ENCODE measurements at regions not wholly inside any gene's neighbourhood (a gene's known extent, or its start where the extent isn't known, plus 50 kb on each side); places are given as distances from the start of the nearest gene placed in this dataset.

DNA sequence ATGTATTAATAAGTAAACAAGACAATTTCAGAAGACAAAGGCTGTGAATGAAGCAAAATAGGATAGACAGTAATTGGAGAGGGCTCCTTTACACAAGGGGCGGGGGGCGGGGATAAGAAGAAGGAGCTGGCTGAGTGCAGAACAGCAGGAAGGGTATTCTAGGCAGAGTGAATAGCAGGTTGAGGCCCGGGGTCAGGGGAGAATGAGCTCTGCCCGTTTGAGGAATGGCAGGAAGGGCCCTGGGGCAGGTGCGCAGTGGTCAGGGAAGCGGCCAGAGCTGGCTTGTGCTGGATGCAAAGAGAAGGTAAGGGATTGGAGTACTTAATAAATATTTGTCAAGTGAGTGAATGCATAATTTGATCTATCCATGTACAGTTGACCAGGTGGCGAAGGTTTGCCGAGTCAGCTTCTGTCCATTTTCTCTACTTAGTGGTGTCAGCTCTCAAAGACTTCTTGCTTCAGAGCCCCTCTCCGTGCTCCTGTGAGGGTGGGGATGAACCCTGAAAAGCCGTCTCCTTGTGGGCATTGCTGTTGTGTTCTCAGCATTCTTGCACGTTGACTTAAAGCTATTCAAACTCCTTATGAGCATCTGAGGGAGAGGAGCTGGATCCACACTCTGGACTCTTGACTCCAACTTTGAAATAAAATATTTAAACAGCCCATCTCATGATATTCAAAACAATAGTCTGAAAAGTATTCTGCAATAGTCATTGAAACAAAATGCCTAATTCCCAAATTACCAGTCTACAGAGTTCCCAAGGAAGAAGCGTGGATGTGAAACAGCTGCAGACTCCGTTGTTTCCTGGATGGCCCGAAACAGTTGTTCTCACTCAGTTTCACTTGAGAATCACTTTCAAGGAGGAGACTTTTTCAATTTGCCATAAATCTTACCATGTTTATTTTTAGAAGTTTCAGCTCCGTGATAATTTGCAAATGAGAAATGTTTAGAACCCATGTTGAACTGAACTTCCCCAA is 105.1 kb downstream of the EDN3 start:
- no peak for TF ChIP-seq CTCF (IDR thresholded peaks at IDR 0.05; ENCODE audit: unreplicated experiment)
- Mint-ChIP-seq H3K4me1 (ENCODE audit: unreplicated experiment) (peaks cover 4% of the 10 kb centered on the region), H3K27me3 (ENCODE audit: unreplicated experiment) (peaks cover 1% of the 10 kb centered on the region), H3K36me3 (ENCODE audit: low read depth, unreplicated experiment) (no peaks in the 10 kb centered on the region), H3K27ac (ENCODE audit: unreplicated experiment) (no peak overlapping the region), H3K4me3 (ENCODE audit: unreplicated experiment) (no peak overlapping the region), H3K9me3 (ENCODE audit: unreplicated experiment) (no peaks in the 10 kb centered on the region)
- DNase-seq (ENCODE audit: low spot score): no peak

DNA sequence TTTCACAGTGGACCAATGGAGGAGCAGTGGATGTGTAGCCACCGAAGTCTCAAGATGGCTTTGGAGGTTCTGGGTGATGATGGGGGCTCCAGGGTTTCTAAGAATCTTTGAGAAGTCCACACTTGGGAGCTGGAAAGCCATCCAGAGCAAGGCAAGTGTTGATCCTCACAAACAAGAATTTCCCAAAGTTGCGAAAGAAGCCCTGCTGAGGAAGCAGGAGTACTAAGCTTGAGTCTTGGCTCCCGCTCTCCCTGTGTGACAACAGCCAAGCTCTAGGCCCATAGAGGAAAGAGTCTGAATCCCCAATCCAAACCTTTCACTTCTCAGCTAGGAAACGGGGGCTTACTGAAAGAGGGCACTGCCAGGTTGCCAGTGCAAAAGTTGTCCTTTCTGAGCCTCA is 106.0 kb downstream of the EDN3 start:
- Mint-ChIP-seq H3K4me3 (ENCODE audit: unreplicated experiment) (no peak overlapping the region), H3K4me1 (ENCODE audit: unreplicated experiment) (peaks cover 4% of the 10 kb centered on the region), H3K9me3 (ENCODE audit: unreplicated experiment) (no peaks in the 10 kb centered on the region), H3K27ac (ENCODE audit: unreplicated experiment) (no peak overlapping the region), H3K27me3 (ENCODE audit: unreplicated experiment) (peaks cover 1% of the 10 kb centered on the region), H3K36me3 (ENCODE audit: low read depth, unreplicated experiment) (no peaks in the 10 kb centered on the region)
- no peak for TF ChIP-seq CTCF (IDR thresholded peaks at IDR 0.05; ENCODE audit: unreplicated experiment)
- no peak for DNase-seq (ENCODE audit: low spot score)

DNA sequence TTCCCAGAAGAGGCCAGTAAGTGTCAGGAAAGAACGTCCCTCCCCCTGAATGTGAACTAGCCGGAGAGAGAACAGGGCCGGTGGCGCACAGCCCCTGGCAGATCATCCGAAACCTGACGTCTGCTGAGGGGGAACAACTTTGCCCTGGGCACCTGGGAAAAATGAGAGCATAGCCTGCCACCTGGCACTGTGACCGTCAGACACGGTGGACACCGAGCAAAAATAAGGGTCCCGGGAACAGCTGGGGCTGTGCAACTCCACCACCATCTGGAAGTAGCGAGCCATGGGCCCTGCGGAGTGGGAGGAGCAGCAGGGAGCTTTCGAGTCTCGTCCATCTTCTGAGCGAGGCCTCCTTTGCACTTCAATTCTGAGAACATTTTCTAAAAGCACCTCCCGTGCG is 110.8 kb downstream of the EDN3 start:
- Mint-ChIP-seq H3K4me1 (ENCODE audit: unreplicated experiment) (no peaks in the 10 kb centered on the region), H3K36me3 (ENCODE audit: low read depth, unreplicated experiment) (no peaks in the 10 kb centered on the region), H3K4me3 (ENCODE audit: unreplicated experiment) (no peak overlapping the region), H3K27me3 (ENCODE audit: unreplicated experiment) (no peaks in the 10 kb centered on the region), H3K27ac (ENCODE audit: unreplicated experiment) (no peak overlapping the region), H3K9me3 (ENCODE audit: unreplicated experiment) (no peaks in the 10 kb centered on the region)
- DNase-seq (ENCODE audit: low spot score): no peak
- TF ChIP-seq CTCF (IDR thresholded peaks at IDR 0.05; ENCODE audit: unreplicated experiment): no peak

GRCh38 chr20:59411589-59411988 is 111.2 kb downstream of the EDN3 start:
- H3K4me3 Mint-ChIP-seq (ENCODE audit: unreplicated experiment): no peak overlapping the region
- H3K9me3 Mint-ChIP-seq (ENCODE audit: unreplicated experiment): no peaks in the 10 kb centered on the region
- H3K36me3 Mint-ChIP-seq (ENCODE audit: low read depth, unreplicated experiment): no peaks in the 10 kb centered on the region
- H3K4me1 Mint-ChIP-seq (ENCODE audit: unreplicated experiment): no peaks in the 10 kb centered on the region
- no peaks in the 10 kb centered on the region for H3K27me3 Mint-ChIP-seq (ENCODE audit: unreplicated experiment)
- TF ChIP-seq CTCF (IDR thresholded peaks at IDR 0.05; ENCODE audit: unreplicated experiment): no peak
- H3K27ac Mint-ChIP-seq (ENCODE audit: unreplicated experiment): no peak overlapping the region
- no peak for DNase-seq (ENCODE audit: low spot score)

GRCh38 chr20:59412181-59412580 is 111.8 kb downstream of the EDN3 start:
- H3K4me1 Mint-ChIP-seq (ENCODE audit: unreplicated experiment): no peaks in the 10 kb centered on the region
- no peaks in the 10 kb centered on the region for H3K36me3 Mint-ChIP-seq (ENCODE audit: low read depth, unreplicated experiment)
- no peak for TF ChIP-seq CTCF (IDR thresholded peaks at IDR 0.05; ENCODE audit: unreplicated experiment)
- DNase-seq (ENCODE audit: low spot score): no peak
- no peaks in the 10 kb centered on the region for H3K9me3 Mint-ChIP-seq (ENCODE audit: unreplicated experiment)
- no peaks in the 10 kb centered on the region for H3K27me3 Mint-ChIP-seq (ENCODE audit: unreplicated experiment)
- H3K27ac Mint-ChIP-seq (ENCODE audit: unreplicated experiment): no peak overlapping the region
- no peak overlapping the region for H3K4me3 Mint-ChIP-seq (ENCODE audit: unreplicated experiment)
